Liver (tissue), 8 donors: ENCODE measurements at regions not wholly inside any gene's neighbourhood (a gene's known extent, or its start where the extent isn't known, plus 50 kb on each side); places are given as distances from the start of the nearest gene placed in this dataset.

Experiments
- DNase-seq: peaks from one replicate; pipeline ENCODE4 v3.0.0-alpha.2; 2017; ENCODE audit warnings: low spot score
- H3K27ac ChIP-seq, 2 donors: one replicate each; pipeline ENCODE4 v1.7.0; 2013; ENCODE audit warnings: inconsistent platforms in 2 of 2, low read length in 2 of 2, control low read depth in 1 of 2, low read depth in 1 of 2, mild to moderate bottlenecking in 1 of 2
- H3K27me3 ChIP-seq, 4 donors: one replicate each; pipeline versions ENCODE4 v1.6.1 to v1.7.0; 2013; ENCODE audit warnings: low read length in 3 of 4, inconsistent platforms in 1 of 4, mild to moderate bottlenecking in 1 of 4, moderate library complexity in 1 of 4; ENCODE audit not compliant: control insufficient read depth in 4 of 4, insufficient read depth in 4 of 4
- H3K36me3 ChIP-seq, 4 donors: one replicate each; pipeline versions ENCODE4 v1.6.1 to v1.7.0; 2013; ENCODE audit warnings: low read length in 3 of 4, mild to moderate bottlenecking in 3 of 4, low read depth in 1 of 4, moderate library complexity in 1 of 4; ENCODE audit not compliant: control insufficient read depth in 4 of 4, insufficient read depth in 3 of 4
- H3K4me1 ChIP-seq, 4 donors: one replicate each; pipeline versions ENCODE4 v1.6.1 to v1.7.0; 2013; ENCODE audit warnings: low read length in 3 of 4, mild to moderate bottlenecking in 3 of 4, moderate library complexity in 1 of 4; ENCODE audit not compliant: control insufficient read depth in 4 of 4, insufficient read depth in 4 of 4
- H3K4me3 ChIP-seq, 3 donors: one replicate each; pipeline versions ENCODE4 v1.6.1 to v1.7.0; 2013; ENCODE audit warnings: low read length in 3 of 3, control low read depth in 1 of 3, low read depth in 1 of 3, mild to moderate bottlenecking in 1 of 3
- H3K9ac ChIP-seq, 2 donors: one replicate each; pipeline ENCODE4 v1.7.0; 2013; ENCODE audit warnings: low read length in 2 of 2, mild to moderate bottlenecking in 2 of 2, moderate library complexity in 2 of 2, control low read depth in 1 of 2, low read depth in 1 of 2
- H3K9me3 ChIP-seq, 4 donors: one replicate each; pipeline versions ENCODE4 v1.6.1 to v1.7.0; 2013; ENCODE audit warnings: low read length in 3 of 4; ENCODE audit not compliant: control insufficient read depth in 4 of 4
- EGR1 ChIP-seq, 2 donors: IDR thresholded peaks; 2 replicates each; pipeline ENCODE4 v1.6.1; 2016 to 2018; ENCODE audit warnings: antibody characterized with exemption in 2 of 2, low read depth in 2 of 2
- FOXA1 ChIP-seq: IDR thresholded peaks from 2 replicates; pipeline ENCODE4 v1.6.1; 2016; ENCODE audit warnings: antibody characterized with exemption
- FOXA2 ChIP-seq: IDR thresholded peaks from 2 replicates; pipeline ENCODE4 v1.6.1; 2016; ENCODE audit warnings: antibody characterized with exemption
- GABPA ChIP-seq, 2 donors: IDR thresholded peaks in 1 of 2; conservative IDR thresholded peaks in 1 of 2; 2 replicates each; pipeline ENCODE4 v1.6.1; 2016; ENCODE audit warnings: antibody characterized with exemption in 2 of 2, mild to moderate bottlenecking in 1 of 2, moderate library complexity in 1 of 2
- HNF4A ChIP-seq, 2 donors: conservative IDR thresholded peaks; 2 replicates each; pipeline ENCODE4 v1.6.1; 2016; ENCODE audit warnings: antibody characterized with exemption in 2 of 2, mild to moderate bottlenecking in 2 of 2
- HNF4G ChIP-seq: IDR thresholded peaks from 2 replicates; pipeline ENCODE4 v1.6.1; 2016; ENCODE audit warnings: antibody characterized with exemption
- JUND ChIP-seq, 2 donors: IDR thresholded peaks; 2 replicates each; pipeline ENCODE4 v1.6.1; 2016; ENCODE audit warnings: antibody characterized with exemption in 2 of 2
- RAD21 ChIP-seq, 2 donors: IDR thresholded peaks; 2 replicates each; pipeline ENCODE4 v1.6.1; 2016; ENCODE audit warnings: antibody characterized with exemption in 2 of 2, mild to moderate bottlenecking in 2 of 2
- SP1 ChIP-seq: IDR thresholded peaks from 2 replicates; pipeline ENCODE4 v1.6.1; 2018; ENCODE audit warnings: antibody characterized with exemption, mild to moderate bottlenecking
- TAF1 ChIP-seq: conservative IDR thresholded peaks from 2 replicates; pipeline ENCODE4 v1.6.1; 2016; ENCODE audit warnings: antibody characterized with exemption, mild to moderate bottlenecking
- YY1 ChIP-seq: IDR thresholded peaks from 2 replicates; pipeline ENCODE4 v1.6.1; 2016; ENCODE audit warnings: antibody characterized with exemption, mild to moderate bottlenecking
- WGBS: extraction: QIAGEN DNeasy Blood & Tissue Kit; methylation state at CpG from one replicate; pipeline ENCODE4 v1.1.7; 2013; 5-methylcytosine and 5-hydroxymethylcytosine counted together
- TF ChIP-seq, protein P1 (sequence below): IDR thresholded peaks from 2 replicates; pipeline ENCODE4 v1.6.1; 2016; ENCODE audit warnings: antibody characterized with exemption, mild to moderate bottlenecking
- TF ChIP-seq, protein P2 (sequence below): IDR thresholded peaks from 2 replicates; pipeline ENCODE4 v1.6.1; 2016; ENCODE audit warnings: antibody characterized with exemption
- TF ChIP-seq, protein P3 (sequence below): IDR thresholded peaks from 2 replicates; pipeline ENCODE4 v1.6.1; 2016; ENCODE audit warnings: antibody characterized with exemption
- TF ChIP-seq, protein P4 (sequence below): IDR thresholded peaks from 2 replicates; pipeline ENCODE4 v1.6.1; 2016; ENCODE audit warnings: antibody characterized with exemption
- TF ChIP-seq, protein P5 (sequence below): fragments of 150-350 bp; IDR thresholded peaks from 2 replicates; pipeline ENCODE4 v1.5.1; 2017; ENCODE audit warnings: improper control_type of control experiment, low read depth, low read length; ENCODE audit not compliant: missing input control
- donor health status: healthy.
- donor health status: healthy.
- donor health status: healthy.
- donor health status: healthy.
- donor health status: healthy.

DNA sequence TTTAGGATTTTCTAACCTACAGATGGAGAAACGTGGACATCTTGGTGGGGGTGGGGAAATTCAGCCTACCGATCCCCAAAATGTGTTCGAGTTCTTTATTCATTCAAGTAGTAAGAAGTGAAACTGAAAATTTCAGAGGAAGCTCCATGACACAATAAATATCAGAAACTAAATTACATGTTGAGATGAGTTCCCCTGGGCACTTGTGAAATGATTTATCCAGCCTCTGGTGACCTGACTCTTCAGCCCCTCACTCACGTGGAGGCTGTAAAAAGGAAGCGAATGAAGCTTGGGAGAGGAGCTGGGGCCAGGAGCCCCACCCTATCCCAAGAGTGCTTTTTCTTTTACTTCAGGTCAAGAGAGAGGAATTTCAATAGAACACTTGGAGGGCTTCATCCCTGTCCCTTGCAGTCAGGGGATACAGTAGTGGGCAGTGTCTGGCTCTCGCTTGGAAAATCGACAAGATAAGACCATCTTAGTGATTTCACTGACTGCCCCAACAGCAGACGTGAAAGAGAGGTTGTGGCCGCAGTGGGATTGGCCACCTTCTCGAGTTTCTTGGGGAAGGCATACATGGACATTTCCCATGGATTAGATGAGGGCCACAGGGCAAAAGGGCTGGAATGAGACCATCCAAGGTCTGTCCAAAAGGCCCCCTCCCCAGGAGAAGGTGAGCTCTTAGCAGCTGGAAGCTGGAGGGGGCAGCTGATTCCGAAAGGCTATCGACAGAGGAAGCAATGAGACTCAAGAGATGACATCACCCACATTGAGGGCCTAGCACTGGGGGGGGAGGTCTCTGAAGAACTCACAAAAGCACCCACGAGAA lies 76.8 kb upstream of the SH3PXD2B start:
- Histone ChIP-seq H3K36me3 (no peaks in the 10 kb centered on the region), H3K4me1 (peaks cover 5 to 12% (median 7%) of the 10 kb centered on the region in 4 donors), H3K9ac (no peak overlapping the region), H3K27me3 (no peaks in the 10 kb centered on the region), H3K9me3 (no peaks in the 10 kb centered on the region), H3K4me3 (no peak overlapping the region), H3K27ac (no peak overlapping the region)
- TF ChIP-seq, protein P1, sequence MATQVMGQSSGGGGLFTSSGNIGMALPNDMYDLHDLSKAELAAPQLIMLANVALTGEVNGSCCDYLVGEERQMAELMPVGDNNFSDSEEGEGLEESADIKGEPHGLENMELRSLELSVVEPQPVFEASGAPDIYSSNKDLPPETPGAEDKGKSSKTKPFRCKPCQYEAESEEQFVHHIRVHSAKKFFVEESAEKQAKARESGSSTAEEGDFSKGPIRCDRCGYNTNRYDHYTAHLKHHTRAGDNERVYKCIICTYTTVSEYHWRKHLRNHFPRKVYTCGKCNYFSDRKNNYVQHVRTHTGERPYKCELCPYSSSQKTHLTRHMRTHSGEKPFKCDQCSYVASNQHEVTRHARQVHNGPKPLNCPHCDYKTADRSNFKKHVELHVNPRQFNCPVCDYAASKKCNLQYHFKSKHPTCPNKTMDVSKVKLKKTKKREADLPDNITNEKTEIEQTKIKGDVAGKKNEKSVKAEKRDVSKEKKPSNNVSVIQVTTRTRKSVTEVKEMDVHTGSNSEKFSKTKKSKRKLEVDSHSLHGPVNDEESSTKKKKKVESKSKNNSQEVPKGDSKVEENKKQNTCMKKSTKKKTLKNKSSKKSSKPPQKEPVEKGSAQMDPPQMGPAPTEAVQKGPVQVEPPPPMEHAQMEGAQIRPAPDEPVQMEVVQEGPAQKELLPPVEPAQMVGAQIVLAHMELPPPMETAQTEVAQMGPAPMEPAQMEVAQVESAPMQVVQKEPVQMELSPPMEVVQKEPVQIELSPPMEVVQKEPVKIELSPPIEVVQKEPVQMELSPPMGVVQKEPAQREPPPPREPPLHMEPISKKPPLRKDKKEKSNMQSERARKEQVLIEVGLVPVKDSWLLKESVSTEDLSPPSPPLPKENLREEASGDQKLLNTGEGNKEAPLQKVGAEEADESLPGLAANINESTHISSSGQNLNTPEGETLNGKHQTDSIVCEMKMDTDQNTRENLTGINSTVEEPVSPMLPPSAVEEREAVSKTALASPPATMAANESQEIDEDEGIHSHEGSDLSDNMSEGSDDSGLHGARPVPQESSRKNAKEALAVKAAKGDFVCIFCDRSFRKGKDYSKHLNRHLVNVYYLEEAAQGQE: no peak
- TF ChIP-seq, protein P2, sequence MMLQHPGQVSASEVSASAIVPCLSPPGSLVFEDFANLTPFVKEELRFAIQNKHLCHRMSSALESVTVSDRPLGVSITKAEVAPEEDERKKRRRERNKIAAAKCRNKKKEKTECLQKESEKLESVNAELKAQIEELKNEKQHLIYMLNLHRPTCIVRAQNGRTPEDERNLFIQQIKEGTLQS: no peak
- no peak for TF ChIP-seq FOXA1
- TF ChIP-seq HNF4A (conservative IDR thresholded peaks at IDR 0.05): no peak
- TF ChIP-seq YY1: no peak
- TF ChIP-seq, protein P3, sequence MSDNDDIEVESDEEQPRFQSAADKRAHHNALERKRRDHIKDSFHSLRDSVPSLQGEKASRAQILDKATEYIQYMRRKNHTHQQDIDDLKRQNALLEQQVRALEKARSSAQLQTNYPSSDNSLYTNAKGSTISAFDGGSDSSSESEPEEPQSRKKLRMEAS: no peak
- no peak for TF ChIP-seq JUND (IDR thresholded peaks at IDR 0.05)
- TF ChIP-seq RAD21 (IDR thresholded peaks at IDR 0.05): no peak
- TF ChIP-seq GABPA (IDR thresholded peaks at IDR 0.05 in 1 of 2, conservative IDR thresholded peaks at IDR 0.05 in 1 of 2): no peak
- TF ChIP-seq, protein P4, sequence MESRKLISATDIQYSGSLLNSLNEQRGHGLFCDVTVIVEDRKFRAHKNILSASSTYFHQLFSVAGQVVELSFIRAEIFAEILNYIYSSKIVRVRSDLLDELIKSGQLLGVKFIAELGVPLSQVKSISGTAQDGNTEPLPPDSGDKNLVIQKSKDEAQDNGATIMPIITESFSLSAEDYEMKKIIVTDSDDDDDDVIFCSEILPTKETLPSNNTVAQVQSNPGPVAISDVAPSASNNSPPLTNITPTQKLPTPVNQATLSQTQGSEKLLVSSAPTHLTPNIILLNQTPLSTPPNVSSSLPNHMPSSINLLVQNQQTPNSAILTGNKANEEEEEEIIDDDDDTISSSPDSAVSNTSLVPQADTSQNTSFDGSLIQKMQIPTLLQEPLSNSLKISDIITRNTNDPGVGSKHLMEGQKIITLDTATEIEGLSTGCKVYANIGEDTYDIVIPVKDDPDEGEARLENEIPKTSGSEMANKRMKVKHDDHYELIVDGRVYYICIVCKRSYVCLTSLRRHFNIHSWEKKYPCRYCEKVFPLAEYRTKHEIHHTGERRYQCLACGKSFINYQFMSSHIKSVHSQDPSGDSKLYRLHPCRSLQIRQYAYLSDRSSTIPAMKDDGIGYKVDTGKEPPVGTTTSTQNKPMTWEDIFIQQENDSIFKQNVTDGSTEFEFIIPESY: no peak
- no peak for TF ChIP-seq TAF1
- TF ChIP-seq, protein P5, sequence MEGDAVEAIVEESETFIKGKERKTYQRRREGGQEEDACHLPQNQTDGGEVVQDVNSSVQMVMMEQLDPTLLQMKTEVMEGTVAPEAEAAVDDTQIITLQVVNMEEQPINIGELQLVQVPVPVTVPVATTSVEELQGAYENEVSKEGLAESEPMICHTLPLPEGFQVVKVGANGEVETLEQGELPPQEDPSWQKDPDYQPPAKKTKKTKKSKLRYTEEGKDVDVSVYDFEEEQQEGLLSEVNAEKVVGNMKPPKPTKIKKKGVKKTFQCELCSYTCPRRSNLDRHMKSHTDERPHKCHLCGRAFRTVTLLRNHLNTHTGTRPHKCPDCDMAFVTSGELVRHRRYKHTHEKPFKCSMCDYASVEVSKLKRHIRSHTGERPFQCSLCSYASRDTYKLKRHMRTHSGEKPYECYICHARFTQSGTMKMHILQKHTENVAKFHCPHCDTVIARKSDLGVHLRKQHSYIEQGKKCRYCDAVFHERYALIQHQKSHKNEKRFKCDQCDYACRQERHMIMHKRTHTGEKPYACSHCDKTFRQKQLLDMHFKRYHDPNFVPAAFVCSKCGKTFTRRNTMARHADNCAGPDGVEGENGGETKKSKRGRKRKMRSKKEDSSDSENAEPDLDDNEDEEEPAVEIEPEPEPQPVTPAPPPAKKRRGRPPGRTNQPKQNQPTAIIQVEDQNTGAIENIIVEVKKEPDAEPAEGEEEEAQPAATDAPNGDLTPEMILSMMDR: no peak
- no peak for TF ChIP-seq FOXA2
- TF ChIP-seq HNF4G: no peak
- no peak for TF ChIP-seq EGR1 (IDR thresholded peaks at IDR 0.05; ENCODE audit: low read depth in 2 of 2)
- TF ChIP-seq SP1: no peak
- DNase-seq: no peak
- 80% methylated on average over 13 of the region's 13 CpGs for WGBS
